Activated CD4-positive, alpha-beta T cell treated with anti-CD3 and anti-CD28 coated beads for 36 hours (primary cell): ENCODE measurements at regions not wholly inside any gene's neighbourhood (a gene's known extent, or its start where the extent isn't known, plus 50 kb on each side); places are given as distances from the start of the nearest gene placed in this dataset.
A peak's percentile ranks its signal among the peaks of the same experiment; 100 is the strongest.

ENCODE experiments used
- ATAC-seq: fragments of 200-7000 bp; cut with Tn5 transposase; one replicate; pipeline ENCODE4 v1.10.0; 2021; ENCODE audit warnings: mild to moderate bottlenecking, moderate library complexity
- CTCF ChIA-PET: fragments of 350-600 bp; sonication (Branson Sonifier 250); formaldehyde crosslinking; loops from one replicate; lab custom pipeline; 2021; ENCODE audit warnings: antibody characterized with exemption; lab: Charles Lee
- POLR2A ChIA-PET: fragments of 350-600 bp; sonication (Branson Sonifier 250); formaldehyde crosslinking; loops from one replicate; lab custom pipeline; 2021; ENCODE audit warnings: antibody characterized with exemption, inconsistent platforms; lab: Charles Lee
- DNase-seq: peaks from one replicate; pipeline ENCODE4 v3.0.0-alpha.2; 2020
- H3K27ac Mint-ChIP-seq: one replicate; pipeline ENCODE4 v1.8.0; 2021; ENCODE audit warnings: mixed read lengths
- H3K27me3 Mint-ChIP-seq: one replicate; pipeline ENCODE4 v1.8.0; 2021; ENCODE audit warnings: mixed read lengths
- H3K36me3 Mint-ChIP-seq: one replicate; pipeline ENCODE4 v1.8.0; 2021; ENCODE audit warnings: low read depth, mixed read lengths
- H3K4me1 Mint-ChIP-seq: one replicate; pipeline ENCODE4 v1.8.0; 2021; ENCODE audit warnings: mixed read lengths
- H3K4me3 Mint-ChIP-seq: one replicate; pipeline ENCODE4 v1.8.0; 2021; ENCODE audit warnings: mild to moderate bottlenecking, moderate library complexity, mixed read lengths
- H3K9me3 Mint-ChIP-seq: one replicate; pipeline ENCODE4 v1.8.0; 2021; ENCODE audit warnings: low read depth, mixed read lengths
- intact Hi-C, 2 experiments: fragments of 100-400 bp; cut with DNase I in 1 of 2; cut with micrococcal nuclease in 1 of 2; formaldehyde crosslinking; loops; one replicate each; pipeline versions ENCODE4 v1.14.2 to v1.15.1; 2022 to 2024; cut with DNase I, micrococcal nuclease

DNA sequence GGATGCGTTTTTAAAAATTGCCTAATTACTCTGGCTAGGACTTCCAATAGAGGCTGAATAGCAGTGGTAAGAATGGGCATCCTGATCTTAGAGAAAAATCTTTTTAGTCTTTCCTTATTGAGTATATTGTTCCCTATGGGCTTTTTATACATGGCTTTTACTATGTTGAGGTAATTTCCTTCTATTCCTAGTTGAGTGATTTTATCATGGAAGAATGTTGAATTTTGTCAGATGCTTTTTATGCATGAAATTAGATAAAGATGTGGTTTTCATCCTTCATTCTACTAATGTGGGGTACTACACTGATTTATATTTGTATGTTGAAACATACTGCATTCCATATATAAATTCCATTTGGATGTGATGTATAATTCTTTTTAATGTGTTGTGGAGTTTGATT, 2673.8 kb downstream of the PCDH9 start:
- CTCF ChIA-PET: no interaction called here
- POLR2A ChIA-PET: no interaction called here

DNA sequence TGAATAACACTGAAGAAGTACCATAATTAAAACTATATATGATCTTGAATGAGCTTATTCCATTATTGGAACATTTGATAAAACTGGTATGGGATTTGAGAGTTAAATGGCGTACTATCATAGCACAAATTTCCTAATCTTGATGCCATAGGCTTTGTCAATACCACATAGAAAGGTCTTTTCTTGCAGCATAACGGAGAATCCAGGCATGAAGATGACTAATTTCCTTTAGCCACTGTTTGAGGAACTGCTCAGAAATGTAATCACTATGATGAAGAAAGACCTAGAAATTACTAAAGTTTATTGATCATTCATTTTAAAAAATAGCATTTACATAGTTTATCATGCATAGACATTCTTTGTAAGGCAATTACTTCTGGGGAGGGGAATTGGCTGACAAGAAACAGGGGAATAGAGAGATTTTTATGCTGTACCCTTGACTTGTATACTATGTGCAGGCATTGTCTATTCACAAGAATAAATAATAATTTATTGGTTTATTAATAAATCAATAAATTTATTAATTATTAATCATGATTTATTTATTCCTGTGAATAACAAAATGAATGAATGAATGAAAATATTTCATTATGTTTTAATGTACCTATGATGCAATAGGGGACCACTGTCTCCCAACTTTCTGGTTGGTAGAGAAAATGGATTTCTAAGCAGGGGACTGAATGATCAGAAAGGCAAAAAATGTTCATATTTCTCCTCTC, 2676.6 kb downstream of the PCDH9 start:
- intact Hi-C loops: no loop called here
- no peak overlapping the region for H3K27ac Mint-ChIP-seq

More for the DNA sequence above, 2673.8 kb downstream of the PCDH9 start:
- ATAC-seq (no peak), DNase-seq (no peak)
- Mint-ChIP-seq H3K27me3 (no peaks in the 10 kb centered on the region), H3K9me3 (peaks cover 12% of the 10 kb centered on the region), H3K36me3 (no peaks in the 10 kb centered on the region), H3K4me3 (no peak overlapping the region), H3K27ac (no peak overlapping the region), H3K4me1 (no peaks in the 10 kb centered on the region)
- intact Hi-C loops: no loop called here

DNA sequence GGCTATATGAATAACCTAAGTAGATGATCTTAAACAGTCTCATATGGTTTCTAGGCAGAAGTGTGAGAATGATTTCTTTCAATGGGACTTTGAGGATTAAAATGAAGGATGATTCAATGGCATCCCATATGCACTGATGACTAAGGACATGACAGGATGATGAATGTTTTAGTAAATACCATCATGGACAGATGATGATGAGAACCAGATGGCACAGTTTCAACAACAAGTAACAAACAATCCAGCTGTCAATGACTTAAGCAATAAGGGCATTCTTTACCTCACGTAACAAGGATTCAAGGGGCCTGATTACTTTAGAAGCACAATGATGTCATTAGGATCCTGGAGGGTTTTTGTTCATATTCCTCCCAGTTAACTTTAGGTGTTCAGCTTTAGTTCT, 2678.4 kb downstream of the PCDH9 start:
- ChIA-PET CTCF (no interaction called here), POLR2A (no interaction called here)
- no peaks in the 10 kb centered on the region for H3K36me3 Mint-ChIP-seq
- H3K9me3 Mint-ChIP-seq: peaks cover 14% of the 10 kb centered on the region
- H3K27me3 Mint-ChIP-seq: no peaks in the 10 kb centered on the region
- DNase-seq (no peak), ATAC-seq (no peak)
- H3K4me1 Mint-ChIP-seq: no peaks in the 10 kb centered on the region
- intact Hi-C loops: no loop called here
- H3K4me3 Mint-ChIP-seq: no peak overlapping the region
- H3K27ac Mint-ChIP-seq: no peak overlapping the region

More for the DNA sequence above, 2676.6 kb downstream of the PCDH9 start:
- no peaks in the 10 kb centered on the region for H3K36me3 Mint-ChIP-seq
- no peaks in the 10 kb centered on the region for H3K27me3 Mint-ChIP-seq
- H3K4me3 Mint-ChIP-seq: no peak overlapping the region
- H3K4me1 Mint-ChIP-seq: no peaks in the 10 kb centered on the region
- CTCF ChIA-PET: no interaction called here
- POLR2A ChIA-PET: no interaction called here
- no peak for ATAC-seq
- DNase-seq: no peak
- H3K9me3 Mint-ChIP-seq: peaks cover 18% of the 10 kb centered on the region

DNA sequence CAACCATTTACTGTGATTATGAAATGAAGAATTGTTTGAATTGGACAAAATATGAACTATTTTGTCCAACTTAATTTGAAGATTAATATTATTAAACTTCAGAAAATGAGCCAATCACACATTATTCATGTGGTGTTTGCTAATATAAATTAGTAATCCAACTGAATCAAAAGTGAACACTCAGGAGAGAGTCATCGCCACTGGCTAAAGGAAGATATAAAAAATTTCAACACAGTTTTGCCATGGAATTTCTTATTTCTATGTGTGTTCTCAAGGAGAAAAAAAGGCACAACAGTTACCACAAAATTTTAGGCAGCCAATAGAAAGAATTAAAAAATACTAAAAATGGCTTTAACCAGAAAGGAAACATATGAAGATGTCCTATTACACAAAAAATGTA, 2683.8 kb downstream of the PCDH9 start:
- no peak overlapping the region for H3K4me3 Mint-ChIP-seq

DNA sequence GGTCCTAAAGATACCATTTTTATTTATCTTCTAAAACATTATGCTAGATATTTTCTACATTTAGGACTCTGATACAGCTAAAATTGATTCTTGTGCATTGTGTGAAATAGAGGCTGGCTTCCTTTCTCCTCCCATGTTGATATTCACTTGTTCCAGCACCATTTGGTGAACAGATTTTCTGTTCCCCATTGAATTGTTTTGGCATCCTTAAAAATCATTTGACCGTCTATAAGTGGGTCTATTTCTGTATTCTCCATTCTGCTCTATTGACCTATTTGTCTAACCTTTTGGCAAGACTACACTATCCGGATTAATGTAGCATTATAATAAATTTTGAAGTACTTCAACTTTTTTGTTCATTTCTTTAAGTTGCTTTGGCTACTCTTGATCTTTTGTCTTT, 2689.2 kb downstream of the PCDH9 start:
- Mint-ChIP-seq H3K27ac (no peak overlapping the region), H3K4me3 (no peak overlapping the region), H3K36me3 (no peaks in the 10 kb centered on the region), H3K4me1 (no peaks in the 10 kb centered on the region), H3K27me3 (no peaks in the 10 kb centered on the region), H3K9me3 (no peaks in the 10 kb centered on the region)
- intact Hi-C loops: no loop called here
- POLR2A ChIA-PET: no interaction called here
- CTCF ChIA-PET: no interaction called here
- ATAC-seq (no peak), DNase-seq (no peak)

More for the DNA sequence above, 2683.8 kb downstream of the PCDH9 start:
- ChIA-PET POLR2A (no interaction called here), CTCF (no interaction called here)
- peaks cover 8% of the 10 kb centered on the region for H3K9me3 Mint-ChIP-seq
- no peaks in the 10 kb centered on the region for H3K36me3 Mint-ChIP-seq
- DNase-seq: no peak
- no peak for ATAC-seq
- no peaks in the 10 kb centered on the region for H3K4me1 Mint-ChIP-seq
- no peak overlapping the region for H3K27ac Mint-ChIP-seq
- H3K27me3 Mint-ChIP-seq: no peaks in the 10 kb centered on the region
- intact Hi-C loops: no loop called here

DNA sequence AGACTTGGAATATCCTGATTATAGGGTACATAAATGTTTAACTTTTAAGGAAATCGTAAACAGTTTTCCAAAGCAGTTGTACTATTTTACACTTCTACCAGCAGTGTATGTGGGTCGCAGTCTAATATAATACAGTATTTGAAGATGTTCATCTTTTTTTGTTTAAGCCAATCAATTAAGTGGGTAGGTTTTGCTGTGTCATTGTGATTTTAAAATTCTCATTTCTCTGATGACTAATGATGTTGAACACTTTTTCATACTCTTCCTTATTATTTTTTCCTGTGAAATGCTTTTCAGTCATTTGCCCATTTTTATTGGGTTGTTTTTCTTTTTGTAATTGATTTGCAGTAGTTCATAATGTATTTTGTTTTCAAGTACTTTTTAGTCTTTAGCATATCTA, 2689.7 kb downstream of the PCDH9 start:
- H3K9me3 Mint-ChIP-seq: no peaks in the 10 kb centered on the region
- ChIA-PET CTCF (no interaction called here), POLR2A (no interaction called here)
- ATAC-seq: no peak
- no peaks in the 10 kb centered on the region for H3K36me3 Mint-ChIP-seq
- no peaks in the 10 kb centered on the region for H3K27me3 Mint-ChIP-seq
- H3K27ac Mint-ChIP-seq: no peak overlapping the region
- intact Hi-C loops: no loop called here
- H3K4me3 Mint-ChIP-seq: no peak overlapping the region
- DNase-seq: no peak
- no peaks in the 10 kb centered on the region for H3K4me1 Mint-ChIP-seq

DNA sequence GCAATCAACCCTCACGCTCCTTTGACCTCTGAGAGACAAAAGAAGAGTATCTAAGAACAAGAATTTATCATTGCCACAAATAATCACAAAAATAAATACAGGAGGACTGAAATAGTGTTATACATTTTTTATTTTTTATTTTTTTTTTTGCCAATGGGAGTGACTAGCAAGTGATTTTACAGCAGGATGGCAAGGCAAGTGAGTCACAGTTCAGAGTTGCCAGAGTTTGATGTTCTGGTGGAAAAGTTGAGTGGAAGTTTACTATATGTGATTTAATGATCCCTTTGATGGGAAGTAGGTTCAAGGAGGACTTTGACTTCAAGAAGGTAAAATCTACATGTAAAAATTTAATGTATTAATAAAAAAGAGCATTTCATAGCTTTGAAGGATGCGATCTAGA, 2691.4 kb downstream of the PCDH9 start:
- no peaks in the 10 kb centered on the region for H3K27me3 Mint-ChIP-seq
- H3K9me3 Mint-ChIP-seq: no peaks in the 10 kb centered on the region
- DNase-seq (no peak), ATAC-seq (no peak)
- no peak overlapping the region for H3K4me3 Mint-ChIP-seq
- H3K36me3 Mint-ChIP-seq: no peaks in the 10 kb centered on the region
- H3K27ac Mint-ChIP-seq: no peak overlapping the region
- CTCF ChIA-PET: interaction anchor here (0.6 kb wide), 1 partner anchor 1591 kb away, joined by 3 read pairs; no protein-coding TSS in a partner anchor
- intact Hi-C loops: no loop called here
- POLR2A ChIA-PET: no interaction called here
- H3K4me1 Mint-ChIP-seq: no peaks in the 10 kb centered on the region

DNA sequence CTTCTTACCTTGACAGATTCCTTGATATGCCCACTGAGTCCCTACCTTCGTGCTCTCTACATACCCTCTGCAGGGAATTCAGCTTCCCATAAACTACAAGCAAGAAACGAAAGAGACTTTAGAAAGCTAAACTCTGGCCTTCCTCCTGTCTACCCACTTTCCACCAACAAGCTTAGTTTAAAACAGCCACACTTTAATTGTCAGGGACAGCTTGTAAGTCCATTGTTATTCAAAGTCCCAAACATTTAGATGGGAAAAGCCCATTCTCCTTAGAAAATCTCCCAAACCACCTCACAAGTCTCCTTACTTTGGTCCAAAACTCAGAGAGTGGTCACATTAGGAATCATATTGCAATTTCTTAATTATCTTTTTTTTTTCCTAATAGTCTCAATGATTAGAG, 2695.8 kb downstream of the PCDH9 start:
- CTCF ChIA-PET: no interaction called here
- intact Hi-C loops: no loop called here
- POLR2A ChIA-PET: no interaction called here
- Mint-ChIP-seq H3K4me3 (no peak overlapping the region), H3K27ac (no peak overlapping the region), H3K9me3 (no peaks in the 10 kb centered on the region), H3K27me3 (no peaks in the 10 kb centered on the region), H3K4me1 (no peaks in the 10 kb centered on the region), H3K36me3 (no peaks in the 10 kb centered on the region)
- ATAC-seq (no peak), DNase-seq (no peak)

DNA sequence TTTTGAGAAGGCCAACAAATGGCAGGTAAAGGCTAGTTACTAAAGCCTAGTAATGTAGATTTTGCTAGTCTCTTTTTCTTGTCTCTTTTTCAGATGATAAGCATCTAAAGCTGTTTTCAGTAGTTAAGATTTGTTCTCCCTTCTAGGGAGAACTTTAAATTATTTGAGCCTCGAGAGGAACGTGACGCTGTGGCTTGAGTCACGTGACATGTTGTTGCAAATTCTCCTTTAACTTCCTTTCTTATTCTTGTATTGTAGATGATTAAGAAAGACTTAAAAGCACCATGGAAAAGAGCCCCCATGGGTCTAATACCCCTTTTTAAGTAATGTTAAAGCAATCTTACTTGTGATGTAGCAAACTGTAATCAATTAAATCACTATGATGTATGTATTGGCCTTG, 2698.7 kb downstream of the PCDH9 start:
- ChIA-PET POLR2A (no interaction called here), CTCF (no interaction called here)
- ATAC-seq (no peak), DNase-seq (no peak)
- Mint-ChIP-seq H3K36me3 (no peaks in the 10 kb centered on the region), H3K4me3 (no peak overlapping the region), H3K27ac (no peak overlapping the region), H3K27me3 (no peaks in the 10 kb centered on the region), H3K9me3 (no peaks in the 10 kb centered on the region), H3K4me1 (no peaks in the 10 kb centered on the region)
- intact Hi-C loops: no loop called here

DNA sequence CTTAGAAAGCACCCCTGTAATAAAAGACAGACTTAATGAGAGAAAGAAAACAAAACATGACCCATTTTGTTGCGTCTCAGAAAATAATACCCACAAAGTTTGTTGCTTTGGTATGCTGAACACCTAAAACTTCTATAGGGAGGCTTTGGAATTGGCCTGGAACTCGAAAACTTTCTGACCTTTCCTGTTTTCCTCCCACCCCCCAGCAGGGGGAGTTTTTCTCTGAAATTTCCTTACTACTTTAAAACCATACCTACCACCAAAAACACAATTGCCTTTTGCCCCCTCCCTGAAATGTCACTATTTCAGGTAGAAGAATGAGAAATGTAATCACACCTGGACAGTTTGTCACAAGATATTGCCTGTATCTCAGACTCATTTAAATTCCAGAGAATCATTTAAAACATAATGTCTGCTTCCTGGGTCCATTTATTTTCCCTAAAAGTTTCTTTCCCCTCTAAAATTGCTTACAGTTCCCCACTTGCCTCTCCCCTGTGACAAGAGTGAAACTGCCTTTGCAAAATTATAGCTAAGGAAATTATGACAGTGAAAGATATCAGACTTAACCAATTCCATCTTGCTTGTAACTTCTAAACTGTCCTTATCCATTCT, 2700.2 kb downstream of the PCDH9 start:
- Mint-ChIP-seq H3K27me3 (no peaks in the 10 kb centered on the region), H3K27ac (no peak overlapping the region), H3K9me3 (no peaks in the 10 kb centered on the region), H3K4me1 (no peaks in the 10 kb centered on the region), H3K4me3 (no peak overlapping the region), H3K36me3 (no peaks in the 10 kb centered on the region)
- CTCF ChIA-PET: no interaction called here
- intact Hi-C loops: no loop called here
- POLR2A ChIA-PET: no interaction called here
- no peak for ATAC-seq
- peak; percentile 8 for DNase-seq

DNA sequence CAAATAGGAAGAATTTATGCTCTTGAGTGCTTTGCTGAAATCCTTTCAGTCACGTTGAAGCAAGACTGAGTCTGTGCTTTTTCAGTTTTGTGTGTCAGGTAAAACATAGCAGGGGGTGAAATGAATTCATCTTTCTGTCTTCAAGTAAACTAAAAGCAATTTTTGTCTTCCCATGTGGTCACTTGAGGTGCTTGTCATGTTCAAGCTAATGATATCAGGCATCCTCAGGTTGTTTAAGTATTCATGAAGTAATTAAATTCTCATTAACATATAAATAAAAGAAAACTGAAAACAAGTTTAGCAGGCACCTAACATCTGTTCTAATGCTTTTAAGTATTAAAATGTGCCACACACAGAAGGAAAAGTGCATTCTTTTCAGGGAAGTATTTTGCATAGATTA, 2701.3 kb downstream of the PCDH9 start:
- no peaks in the 10 kb centered on the region for H3K36me3 Mint-ChIP-seq
- H3K4me1 Mint-ChIP-seq: no peaks in the 10 kb centered on the region
- no peak for DNase-seq
- H3K27ac Mint-ChIP-seq: no peak overlapping the region
- H3K9me3 Mint-ChIP-seq: no peaks in the 10 kb centered on the region
- H3K4me3 Mint-ChIP-seq: no peak overlapping the region
- intact Hi-C loops: no loop called here
- ATAC-seq: no peak
- ChIA-PET POLR2A (no interaction called here), CTCF (no interaction called here)
- H3K27me3 Mint-ChIP-seq: no peaks in the 10 kb centered on the region

DNA sequence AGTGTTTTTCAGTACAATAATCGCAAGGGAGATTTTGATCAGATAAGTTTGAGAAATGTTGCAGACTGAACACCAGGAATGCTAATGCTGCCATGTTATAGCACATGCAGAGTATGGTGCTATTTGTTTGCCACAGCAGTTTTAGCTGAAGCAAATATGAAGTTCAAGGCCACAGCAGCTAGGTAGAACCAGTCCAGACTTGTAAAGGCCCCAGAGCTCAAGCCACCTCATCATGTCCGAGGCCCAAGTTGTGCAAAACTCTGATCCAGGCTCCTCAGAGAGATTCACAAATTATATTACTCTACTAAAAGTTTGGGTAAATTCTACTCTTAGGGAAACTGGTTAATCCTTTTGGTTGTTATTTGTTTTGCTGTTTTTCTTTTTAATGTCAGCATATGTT, 2702.6 kb downstream of the PCDH9 start:
- peaks cover under 1% of the 10 kb centered on the region for H3K9me3 Mint-ChIP-seq
- ChIA-PET POLR2A (no interaction called here), CTCF (no interaction called here)
- no peak overlapping the region for H3K27ac Mint-ChIP-seq
- DNase-seq (no peak), ATAC-seq (no peak)
- no peak overlapping the region for H3K4me3 Mint-ChIP-seq
- no peaks in the 10 kb centered on the region for H3K4me1 Mint-ChIP-seq
- H3K27me3 Mint-ChIP-seq: no peaks in the 10 kb centered on the region
- intact Hi-C loops: no loop called here
- no peaks in the 10 kb centered on the region for H3K36me3 Mint-ChIP-seq
